ENCODE measurements at regions not wholly inside any gene's neighbourhood (a gene's known extent, or its start where the extent isn't known, plus 50 kb on each side); places are given as distances from the start of the nearest gene placed in this dataset.

- TF ChIP-seq CTCF (IDR thresholded peaks at IDR 0.05) (no peak), POLR2A (IDR thresholded peaks at IDR 0.05) (no peak)
Measured at GRCh38 chr6:102773636-102774035, 1380.1 kb downstream of the GRIK2 start.

Data from testis (tissue), 2 donors.